ENCODE measurements at regions not wholly inside any gene's neighbourhood (a gene's known extent, or its start where the extent isn't known, plus 50 kb on each side); places are given as distances from the start of the nearest gene placed in this dataset.

- H3F3A ChIP-seq (ENCODE audit: insufficient read depth, low read length): no peaks in the 10 kb centered on the region
- no peaks in the 10 kb centered on the region for H3K9me3 ChIP-seq (replicated peaks; ENCODE audit: insufficient read depth, low read length)
- no peaks in the 10 kb centered on the region for H3K79me2 ChIP-seq (ENCODE audit: low read length)
- H2AFZ ChIP-seq (ENCODE audit: low read length): no peak overlapping the region
- no peak for DNase-seq
- no peaks in the 10 kb centered on the region for H3K27me3 ChIP-seq (replicated peaks; ENCODE audit: insufficient read depth, low read length)
- TF ChIP-seq EZH2 (optimal IDR thresholded peaks at IDR 0.05; ENCODE audit: low read depth, low read length) (no peak), EZH2phosphoT487 (IDR thresholded peaks at IDR 0.05; ENCODE audit: low read length) (no peak), CTCF (IDR thresholded peaks at IDR 0.05; ENCODE audit: low read length) (no peak)
- no peak overlapping the region for H3K27ac ChIP-seq (ENCODE audit: low read length)
- no peak overlapping the region for H3K4me2 ChIP-seq (ENCODE audit: low read depth, low read length)
- H3K9me2 ChIP-seq (replicated peaks; ENCODE audit: insufficient read depth, low read length): no peaks in the 10 kb centered on the region
- no peak overlapping the region for H3K9ac ChIP-seq (ENCODE audit: low read length)
- H4K20me1 ChIP-seq (ENCODE audit: insufficient read depth, low read length): no peaks in the 10 kb centered on the region
- H3K4me3 ChIP-seq (ENCODE audit: low read length): no peak overlapping the region
- no peaks in the 10 kb centered on the region for H3K36me3 ChIP-seq (replicated peaks; ENCODE audit: insufficient read depth, low read length)
- H3K4me1 ChIP-seq (ENCODE audit: low read length): no peaks in the 10 kb centered on the region
Observed at GRCh38 chr12:25843976-25844375, 114.5 kb upstream of the RASSF8 start.

- DNase-seq: no peak
- TF ChIP-seq CTCF (IDR thresholded peaks at IDR 0.05; ENCODE audit: low read length) (no peak), EZH2phosphoT487 (IDR thresholded peaks at IDR 0.05; ENCODE audit: low read length) (no peak), EZH2 (optimal IDR thresholded peaks at IDR 0.05; ENCODE audit: low read depth, low read length) (no peak)
- Histone ChIP-seq H3K9ac (ENCODE audit: low read length) (no peak overlapping the region), H3K36me3 (replicated peaks; ENCODE audit: insufficient read depth, low read length) (no peaks in the 10 kb centered on the region), H3K4me3 (ENCODE audit: low read length) (no peak overlapping the region), H4K20me1 (ENCODE audit: insufficient read depth, low read length) (no peaks in the 10 kb centered on the region), H3K27ac (ENCODE audit: low read length) (no peak overlapping the region), H3K9me3 (replicated peaks; ENCODE audit: insufficient read depth, low read length) (no peaks in the 10 kb centered on the region), H3K4me2 (ENCODE audit: low read depth, low read length) (no peak overlapping the region), H3K27me3 (replicated peaks; ENCODE audit: insufficient read depth, low read length) (no peaks in the 10 kb centered on the region), H2AFZ (ENCODE audit: low read length) (no peak overlapping the region), H3K4me1 (ENCODE audit: low read length) (no peaks in the 10 kb centered on the region), H3K79me2 (ENCODE audit: low read length) (no peaks in the 10 kb centered on the region), H3F3A (ENCODE audit: insufficient read depth, low read length) (no peaks in the 10 kb centered on the region), H3K9me2 (replicated peaks; ENCODE audit: insufficient read depth, low read length) (no peaks in the 10 kb centered on the region)
Observed at GRCh38 chr12:25845415-25845814, 113.1 kb upstream of the RASSF8 start.

GRCh38 chr12:25852792-25853191, 105.7 kb upstream of the RASSF8 start:
- Histone ChIP-seq H3K4me3 (ENCODE audit: low read length) (no peak overlapping the region), H3K4me2 (ENCODE audit: low read depth, low read length) (no peak overlapping the region), H4K20me1 (ENCODE audit: insufficient read depth, low read length) (no peaks in the 10 kb centered on the region), H3K4me1 (ENCODE audit: low read length) (no peaks in the 10 kb centered on the region), H3K27ac (ENCODE audit: low read length) (no peak overlapping the region), H3K9ac (ENCODE audit: low read length) (no peak overlapping the region), H3K36me3 (replicated peaks; ENCODE audit: insufficient read depth, low read length) (no peaks in the 10 kb centered on the region), H3K79me2 (ENCODE audit: low read length) (no peaks in the 10 kb centered on the region), H3K9me3 (replicated peaks; ENCODE audit: insufficient read depth, low read length) (no peaks in the 10 kb centered on the region), H3K9me2 (replicated peaks; ENCODE audit: insufficient read depth, low read length) (no peaks in the 10 kb centered on the region), H3K27me3 (replicated peaks; ENCODE audit: insufficient read depth, low read length) (no peaks in the 10 kb centered on the region), H3F3A (ENCODE audit: insufficient read depth, low read length) (no peaks in the 10 kb centered on the region), H2AFZ (ENCODE audit: low read length) (no peak overlapping the region)
- no peak for DNase-seq
- no peak for TF ChIP-seq EZH2phosphoT487 (IDR thresholded peaks at IDR 0.05; ENCODE audit: low read length)
- no peak for TF ChIP-seq CTCF (IDR thresholded peaks at IDR 0.05; ENCODE audit: low read length)
- TF ChIP-seq EZH2 (optimal IDR thresholded peaks at IDR 0.05; ENCODE audit: low read depth, low read length): no peak

Data from MM.1S (cell line).